ENCODE measurements at regions not wholly inside any gene's neighbourhood (a gene's known extent, or its start where the extent isn't known, plus 50 kb on each side); places are given as distances from the start of the nearest gene placed in this dataset.

DNA sequence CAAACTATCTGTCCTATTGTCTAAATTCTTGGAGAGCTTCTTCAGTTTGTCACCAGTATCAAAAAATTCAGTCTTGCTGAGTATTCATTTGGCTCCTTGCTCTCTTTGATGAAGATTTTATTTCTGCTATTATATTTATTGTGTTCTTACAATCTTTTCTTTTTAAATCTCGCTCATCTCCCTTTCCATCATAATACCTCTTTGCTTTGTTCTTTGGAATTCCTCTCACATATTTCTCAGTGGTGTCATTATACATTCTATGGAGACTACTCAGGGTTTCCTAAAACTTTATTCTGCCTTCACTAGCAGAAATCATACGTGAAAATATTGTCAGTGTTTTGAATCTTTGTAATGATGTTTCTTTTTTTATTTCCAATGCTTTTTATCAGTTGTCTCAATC is 445.2 kb upstream of the ID4 start:
- TF ChIP-seq POLR2A (IDR thresholded peaks at IDR 0.05; ENCODE audit: low read depth, low read length) (no peak), SMC3 (IDR thresholded peaks at IDR 0.05; ENCODE audit: low read depth, low read length) (no peak), RAD21 (IDR thresholded peaks at IDR 0.05; ENCODE audit: low read length) (no peak)
- TF ChIP-seq, protein P1, sequence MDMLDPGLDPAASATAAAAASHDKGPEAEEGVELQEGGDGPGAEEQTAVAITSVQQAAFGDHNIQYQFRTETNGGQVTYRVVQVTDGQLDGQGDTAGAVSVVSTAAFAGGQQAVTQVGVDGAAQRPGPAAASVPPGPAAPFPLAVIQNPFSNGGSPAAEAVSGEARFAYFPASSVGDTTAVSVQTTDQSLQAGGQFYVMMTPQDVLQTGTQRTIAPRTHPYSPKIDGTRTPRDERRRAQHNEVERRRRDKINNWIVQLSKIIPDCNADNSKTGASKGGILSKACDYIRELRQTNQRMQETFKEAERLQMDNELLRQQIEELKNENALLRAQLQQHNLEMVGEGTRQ (IDR thresholded peaks at IDR 0.05; ENCODE audit: low read depth, low read length) = no peak

Data from IMR-90 (cell line).